GM21367 (cell line): ENCODE measurements at regions not wholly inside any gene's neighbourhood (a gene's known extent, or its start where the extent isn't known, plus 50 kb on each side); places are given as distances from the start of the nearest gene placed in this dataset.
A peak's percentile ranks its signal among the peaks of the same experiment; 100 is the strongest.
"Not testable (repeated sequence)": the region's sequence is repeated elsewhere in the genome, so short reads cannot be mapped to it uniquely, and the experiment has no call there.

Experiments used
- ATAC-seq: cut with Tn5 transposase; IDR thresholded peaks from one replicate; pipeline ENCODE4 v1.9.1; 2021; ENCODE audit not compliant: unreplicated experiment

- no peak for ATAC-seq
Observed at GRCh38 chr10:55766212-55766611, 594.8 kb downstream of the ZWINT start.

GRCh38 chr10:55750458-55750857, 610.6 kb downstream of the ZWINT start:
- no peak for ATAC-seq

GRCh38 chr10:55747244-55747643, 613.8 kb downstream of the ZWINT start:
- ATAC-seq: no peak

- ATAC-seq: no peak
Observed at GRCh38 chr10:55746002-55746401, 615.1 kb downstream of the ZWINT start.

GRCh38 chr10:55742487-55742886, 618.6 kb downstream of the ZWINT start:
- ATAC-seq: no peak

- peak; percentile 52 for ATAC-seq
Observed at GRCh38 chr10:55740767-55741166, 620.3 kb downstream of the ZWINT start.

- ATAC-seq: no peak
Observed at GRCh38 chr10:55740110-55740509, 620.9 kb downstream of the ZWINT start.

- ATAC-seq: no peak
Observed at GRCh38 chr10:55734112-55734511, 626.9 kb downstream of the ZWINT start.

- ATAC-seq: no peak
Observed at GRCh38 chr10:55704950-55705349, 656.1 kb downstream of the ZWINT start.

GRCh38 chr10:55668326-55668922, 692.6 kb downstream of the ZWINT start:
- no peak for ATAC-seq

GRCh38 chr10:55653531-55653930, 707.5 kb downstream of the ZWINT start:
- ATAC-seq: no peak

GRCh38 chr10:55641601-55642000, 719.5 kb downstream of the ZWINT start:
- no peak for ATAC-seq

GRCh38 chr10:55631071-55631654, 729.9 kb downstream of the ZWINT start:
- peak; percentile 85 for ATAC-seq

- no peak for ATAC-seq
Observed at GRCh38 chr10:55630491-55631056, 730.5 kb downstream of the ZWINT start.

- ATAC-seq: no peak
Observed at GRCh38 chr10:55629793-55630490, 731.1 kb downstream of the ZWINT start.

GRCh38 chr10:55628260-55628701, 732.8 kb downstream of the ZWINT start:
- ATAC-seq: no peak

- ATAC-seq: no peak
Observed at GRCh38 chr10:55627501-55628051, 733.5 kb downstream of the ZWINT start.

- ATAC-seq: not testable (repeated sequence)
Observed at GRCh38 chr10:55601690-55602478, 759.2 kb downstream of the ZWINT start.

GRCh38 chr10:55551603-55552002, 750.6 kb upstream of the PCDH15 start:
- ATAC-seq: no peak

GRCh38 chr10:55550236-55550635, 749.2 kb upstream of the PCDH15 start:
- ATAC-seq: no peak

- ATAC-seq: not testable (repeated sequence)
Observed at GRCh38 chr10:55537497-55537896, 736.5 kb upstream of the PCDH15 start.
